ENCODE measurements at regions not wholly inside any gene's neighbourhood (a gene's known extent, or its start where the extent isn't known, plus 50 kb on each side); places are given as distances from the start of the nearest gene placed in this dataset.
"Not testable (repeated sequence)": the region's sequence is repeated elsewhere in the genome, so short reads cannot be mapped to it uniquely, and the experiment has no call there.

GRCh38 chr12:97983796-97984195 is 521.2 kb downstream of the RMST start:
- no peak for DNase-seq (ENCODE audit: low read depth, low spot score)

- no peak for DNase-seq (ENCODE audit: low read depth, low spot score)
Measured at GRCh38 chr12:97984436-97984835, 521.8 kb downstream of the RMST start.

GRCh38 chr12:97984974-97985580 is 522.5 kb downstream of the RMST start:
- DNase-seq (ENCODE audit: low read depth, low spot score): no peak

DNA sequence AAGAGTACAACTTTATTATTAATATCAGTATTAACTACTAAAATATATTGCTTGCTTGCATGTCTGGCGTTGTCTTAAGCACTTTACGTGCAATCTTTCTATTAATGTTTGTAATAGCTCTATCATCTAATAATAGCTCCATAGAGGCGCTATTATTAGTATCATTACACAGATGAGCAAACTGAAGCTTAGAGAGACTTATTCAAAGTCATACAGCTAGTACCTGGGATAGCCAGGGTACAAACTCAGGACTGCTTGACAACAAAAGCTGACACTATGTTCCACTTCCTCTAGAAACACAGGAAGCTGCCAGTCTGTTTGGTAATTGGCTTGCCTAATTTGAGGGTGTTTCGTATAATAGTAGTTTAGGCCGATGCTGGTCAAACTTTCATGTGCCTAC is 523.2 kb downstream of the RMST start:
- DNase-seq (ENCODE audit: low read depth, low spot score): no peak

DNA sequence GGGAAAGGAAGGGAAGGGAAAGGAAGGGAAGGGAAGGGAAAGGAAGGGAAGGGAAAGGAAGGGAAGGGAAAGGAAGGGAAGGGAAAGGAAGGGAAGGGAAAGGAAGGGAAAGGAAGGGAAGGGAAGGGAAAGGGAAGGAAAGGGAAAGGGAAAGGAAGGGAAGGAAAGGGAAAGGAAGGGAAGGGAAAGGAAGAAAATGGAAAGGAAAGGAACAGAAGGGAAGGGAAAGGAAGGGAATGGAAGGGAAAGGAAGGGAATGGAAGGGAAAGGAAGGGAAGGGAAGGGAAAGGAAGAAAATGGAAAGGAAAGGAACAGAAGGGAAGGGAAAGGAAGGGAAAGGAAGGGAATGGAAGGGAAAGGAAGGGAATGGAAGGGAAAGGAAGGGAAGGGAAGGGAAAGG is 526.0 kb downstream of the RMST start:
- DNase-seq (ENCODE audit: low read depth, low spot score): not testable (repeated sequence)

GRCh38 chr12:97989366-97989940 is 525.9 kb upstream of the TMPO start:
- DNase-seq (ENCODE audit: low read depth, low spot score): no peak

DNA sequence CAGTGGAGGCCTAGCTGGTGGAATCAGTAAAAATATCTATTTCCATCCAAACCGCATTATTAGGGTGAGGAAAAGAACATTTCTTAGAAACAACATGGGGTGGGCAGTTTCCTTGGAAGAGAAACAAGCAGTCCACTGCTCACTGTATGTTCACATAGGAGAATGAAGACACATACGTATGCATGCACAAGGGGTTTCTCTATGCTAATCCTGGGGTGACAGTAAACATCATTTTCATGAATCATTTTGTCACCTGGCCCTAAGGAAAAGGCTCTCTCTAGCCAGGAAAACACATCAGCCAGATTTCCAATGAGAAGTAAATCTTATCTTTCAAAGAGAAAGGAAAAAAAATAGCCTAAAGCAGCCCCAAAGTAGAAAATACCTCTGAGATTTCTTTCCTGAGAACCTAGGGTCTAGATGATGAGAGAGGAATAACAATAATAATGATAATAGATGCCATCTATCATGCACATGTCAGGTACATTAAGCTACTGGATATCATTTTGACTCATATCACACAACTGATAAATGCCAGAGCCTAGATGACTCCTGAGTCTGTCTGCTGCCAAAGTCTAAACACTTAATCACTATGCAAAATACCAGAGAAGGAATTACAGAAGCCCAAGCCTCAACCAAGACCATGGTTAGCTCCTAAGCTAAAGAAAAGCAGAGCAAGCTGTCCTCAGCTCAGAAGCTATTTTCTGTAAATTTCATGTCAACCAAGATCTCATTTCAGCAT is 520.5 kb upstream of the TMPO start:
- no peak for DNase-seq (ENCODE audit: low read depth, low spot score)

- DNase-seq (ENCODE audit: low read depth, low spot score): no peak
Measured at GRCh38 chr12:97995559-97995958, 519.8 kb upstream of the TMPO start.

DNA sequence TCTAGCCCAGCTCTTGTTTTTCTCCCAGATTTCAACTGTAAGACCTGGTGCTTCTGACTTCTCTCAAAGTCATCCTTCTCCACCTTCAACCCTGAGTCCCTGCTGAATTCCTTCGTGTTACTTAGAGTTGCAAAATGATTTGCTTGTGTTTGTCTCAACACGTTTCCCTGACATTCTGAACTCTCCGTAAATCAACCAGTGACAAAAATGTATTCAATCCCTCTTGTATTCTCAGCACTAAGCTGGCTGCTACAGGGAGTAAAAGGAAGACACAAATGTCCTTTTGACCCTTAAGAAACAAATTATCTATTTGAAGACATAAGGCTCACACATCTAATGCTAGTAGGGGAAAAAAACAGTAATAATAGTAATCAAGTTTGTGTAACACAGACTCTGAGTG is 514.0 kb upstream of the TMPO start:
- no peak for DNase-seq (ENCODE audit: low read depth, low spot score)

DNA sequence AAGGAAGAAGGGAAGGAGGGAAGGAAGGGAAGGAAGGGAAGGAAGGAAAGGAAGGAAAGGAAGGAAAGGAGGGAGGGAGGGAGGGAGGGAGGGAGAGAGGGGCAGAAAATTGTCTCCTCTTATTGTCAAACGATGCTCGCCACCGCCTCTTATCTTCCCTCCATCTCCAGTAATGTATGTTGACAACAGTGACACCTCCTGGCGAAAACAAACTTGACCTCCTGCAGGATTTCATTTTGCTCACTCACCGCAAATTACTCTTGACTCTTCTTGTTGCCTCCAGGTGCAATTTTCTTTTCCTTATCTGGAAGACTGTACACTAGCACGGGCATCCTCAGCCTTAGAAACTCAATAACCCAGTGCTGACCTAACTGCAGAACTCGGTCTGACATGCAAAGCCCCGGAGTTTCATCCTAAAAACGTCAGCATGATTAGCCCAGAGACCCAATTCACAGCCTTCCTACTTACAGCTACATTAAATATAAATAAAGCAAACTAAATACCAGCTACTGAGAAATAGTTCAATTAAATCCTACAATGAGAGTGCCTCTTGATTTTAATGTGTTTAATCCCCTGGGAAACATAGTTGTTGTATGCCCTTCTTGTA is 512.4 kb upstream of the TMPO start:
- peak; percentile 52 for DNase-seq (ENCODE audit: low read depth, low spot score)

DNA sequence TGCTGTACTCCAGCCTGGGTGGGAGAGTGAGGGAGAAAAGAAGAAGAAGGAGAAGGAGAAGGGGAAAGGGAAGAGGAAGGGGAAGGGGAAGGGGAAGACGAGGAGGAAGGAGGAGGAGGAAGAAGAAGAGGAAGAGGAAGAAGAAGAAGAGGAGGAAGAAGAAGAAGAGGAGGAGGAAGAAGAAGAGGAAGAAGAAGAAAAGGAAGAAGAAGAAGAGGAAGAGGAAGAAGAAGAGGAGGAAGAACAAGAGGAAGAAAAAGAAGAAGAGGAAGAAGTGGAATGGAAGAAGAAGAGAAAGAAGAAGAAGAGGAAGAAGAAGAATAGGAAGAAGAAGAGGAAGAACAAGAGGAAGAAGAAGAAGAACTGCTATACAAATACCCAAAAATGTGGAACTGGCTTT is 507.4 kb upstream of the TMPO start:
- DNase-seq (ENCODE audit: low read depth, low spot score): no peak

GRCh38 chr12:98013560-98013959 is 501.8 kb upstream of the TMPO start:
- DNase-seq (ENCODE audit: low read depth, low spot score): no peak

GRCh38 chr12:98018836-98019235 is 496.6 kb upstream of the TMPO start:
- no peak for DNase-seq (ENCODE audit: low read depth, low spot score)

DNA sequence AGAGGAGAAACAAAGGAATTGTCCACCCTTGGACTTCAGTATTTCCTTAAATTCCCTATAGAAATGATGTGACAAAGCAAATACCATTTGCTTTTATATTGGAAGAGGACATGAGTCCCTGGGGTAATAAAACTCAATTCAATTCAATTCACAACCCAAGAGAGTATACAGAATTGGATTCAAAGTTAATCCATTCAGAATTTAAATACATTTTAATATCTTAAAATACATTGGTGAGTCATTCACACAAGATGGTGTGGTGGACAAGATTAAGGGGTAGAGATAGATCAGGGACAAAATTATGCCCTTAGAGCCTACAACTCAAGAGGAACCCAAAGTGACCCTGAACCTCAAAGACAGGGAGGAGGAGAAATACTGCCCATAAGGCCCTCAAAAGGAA is 495.0 kb upstream of the TMPO start:
- DNase-seq (ENCODE audit: low read depth, low spot score): no peak

GRCh38 chr12:98022961-98023360 is 492.4 kb upstream of the TMPO start:
- DNase-seq (ENCODE audit: low read depth, low spot score): no peak

DNA sequence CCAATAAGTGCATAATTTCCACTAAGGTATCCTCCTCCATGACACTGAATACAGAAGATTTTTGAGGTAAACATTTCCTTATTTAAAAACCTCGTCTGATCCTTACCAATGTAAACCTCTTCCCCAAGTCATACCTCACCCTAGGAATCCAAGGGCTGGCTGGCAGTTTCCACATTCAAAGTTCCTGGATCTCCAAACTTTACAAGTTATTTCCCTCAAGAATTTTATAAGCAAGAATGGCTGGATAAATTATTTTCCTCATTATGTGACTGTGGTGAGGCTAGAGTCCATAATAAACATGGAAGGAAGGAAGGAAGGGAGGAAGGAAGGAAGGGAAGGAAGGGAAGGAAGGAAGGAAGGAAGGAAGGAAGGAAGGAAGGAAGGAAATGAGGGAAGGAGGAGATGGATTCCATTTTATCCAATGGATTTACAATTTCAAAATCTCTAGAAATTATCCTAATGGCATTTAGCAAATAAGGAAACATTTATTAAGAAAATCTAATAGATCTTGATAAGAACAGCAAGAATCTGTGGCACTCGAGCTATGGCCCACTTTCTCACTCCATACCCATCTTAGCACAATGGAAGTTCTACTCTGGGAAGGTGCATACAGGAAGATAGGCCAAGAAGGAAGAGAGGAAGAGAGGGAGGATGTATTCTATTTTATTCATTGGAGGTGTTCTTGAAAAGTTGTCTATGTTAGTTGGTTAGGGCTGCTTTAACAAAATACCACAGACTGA is 477.8 kb upstream of the TMPO start:
- DNase-seq (ENCODE audit: low read depth, low spot score): no peak

DNA sequence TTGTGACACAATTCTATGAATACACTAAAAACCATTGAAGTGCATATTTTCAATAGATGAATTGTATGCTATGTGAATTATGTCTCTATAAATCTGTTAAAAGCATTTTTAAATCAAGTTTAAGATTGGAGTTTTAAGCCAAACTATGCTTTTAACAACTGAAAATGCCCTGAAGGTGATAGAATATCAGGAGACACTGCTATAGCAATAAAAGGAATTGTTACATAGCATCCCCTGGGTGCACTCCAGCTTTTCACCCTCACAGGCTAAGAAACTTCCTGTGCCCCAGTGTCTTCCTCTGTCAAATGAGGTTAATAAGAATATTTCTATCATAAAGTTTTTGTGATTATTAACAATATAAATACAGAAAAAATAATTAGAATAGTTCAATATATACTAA is 472.7 kb upstream of the TMPO start:
- no peak for DNase-seq (ENCODE audit: low read depth, low spot score)

DNA sequence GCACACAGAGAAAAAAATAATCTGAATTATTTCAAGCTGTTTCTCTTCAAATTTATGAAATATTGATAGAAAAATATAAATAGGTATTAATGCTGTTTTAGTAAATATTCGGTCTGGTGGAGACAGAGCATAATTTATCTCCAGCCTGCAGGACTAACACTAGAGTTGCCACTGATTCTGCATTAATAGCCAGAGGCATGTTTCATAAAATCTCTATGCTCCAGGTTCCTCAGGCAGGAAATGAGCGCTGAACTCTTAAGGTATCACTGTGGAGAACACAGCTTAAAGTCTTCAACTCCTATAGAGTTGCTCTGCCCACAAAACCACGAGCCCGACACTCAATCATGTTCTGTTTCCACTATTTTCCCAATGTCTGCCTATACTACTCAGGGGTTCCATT is 470.0 kb upstream of the TMPO start:
- DNase-seq (ENCODE audit: low read depth, low spot score): no peak

DNA sequence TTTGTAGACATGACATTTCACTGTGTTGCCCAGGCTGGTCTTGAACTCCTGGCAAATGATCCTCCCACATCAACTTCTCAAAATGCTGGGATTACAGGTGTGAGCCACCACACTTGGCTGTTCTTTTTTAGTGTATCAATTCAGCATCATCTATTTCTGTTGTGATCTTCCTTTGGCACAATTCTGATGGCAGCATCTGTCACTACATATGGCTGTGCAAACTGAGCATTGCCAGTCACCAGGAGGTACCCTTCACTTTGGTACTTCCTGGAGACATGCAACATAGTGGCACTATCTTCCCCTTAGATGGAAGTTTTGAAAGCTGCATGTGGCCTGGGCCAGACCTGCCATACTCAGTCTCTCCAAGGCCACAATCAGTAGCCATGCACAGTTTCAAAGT is 467.1 kb upstream of the TMPO start:
- no peak for DNase-seq (ENCODE audit: low read depth, low spot score)

DNA sequence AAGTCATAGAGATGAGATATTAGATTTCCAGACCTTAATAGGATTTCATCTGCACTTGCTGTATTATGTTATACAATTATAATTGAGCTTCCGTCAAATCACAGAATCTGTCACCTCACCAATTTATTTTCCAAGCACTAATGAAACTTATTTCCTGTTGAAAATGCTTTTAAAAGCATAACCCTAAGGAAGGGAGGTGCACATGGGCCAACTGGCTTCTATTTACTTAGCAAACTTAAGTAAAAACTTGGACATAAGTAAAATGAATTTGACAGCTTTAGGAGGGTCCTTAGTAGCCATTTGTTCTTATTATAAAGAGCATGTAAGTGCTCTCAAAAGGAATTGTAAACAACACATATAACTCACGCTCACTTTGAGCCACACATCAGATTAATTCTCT is 462.2 kb upstream of the TMPO start:
- DNase-seq (ENCODE audit: low read depth, low spot score): no peak

GRCh38 chr12:98057701-98058100 is 457.7 kb upstream of the TMPO start:
- no peak for DNase-seq (ENCODE audit: low read depth, low spot score)

GRCh38 chr12:98058213-98058612 is 457.2 kb upstream of the TMPO start:
- no peak for DNase-seq (ENCODE audit: low read depth, low spot score)

Measured in iPS DF 19.7 (cell line).